ENCODE measurements at regions not wholly inside any gene's neighbourhood (a gene's known extent, or its start where the extent isn't known, plus 50 kb on each side); places are given as distances from the start of the nearest gene placed in this dataset.
"Not testable (repeated sequence)": the region's sequence is repeated elsewhere in the genome, so short reads cannot be mapped to it uniquely, and the experiment has no call there.

- peak; percentile 89 to 95 (median 93) for DNase-seq
These were observed 120.5 kb downstream of the PHETA1 start for GRCh38 chr12:111248236-111249017.

- no peak for DNase-seq
These were observed 121.7 kb downstream of the PHETA1 start for GRCh38 chr12:111247083-111247783.

- DNase-seq = no peak
These were observed 122.4 kb downstream of the PHETA1 start for GRCh38 chr12:111246477-111247011.

- DNase-seq = no peak
These were observed 123.0 kb downstream of the PHETA1 start for GRCh38 chr12:111245701-111246476.

- no peak for DNase-seq
These were observed 124.2 kb downstream of the PHETA1 start for GRCh38 chr12:111244673-111245072.

GRCh38 chr12:111242817-111243216 lies 126.1 kb downstream of the PHETA1 start:
- not testable (repeated sequence) for DNase-seq

- DNase-seq = peak in 3 of 4 experiments; percentile 28 to 38 (median 33)
These were observed 126.7 kb downstream of the PHETA1 start for GRCh38 chr12:111242184-111242583.

GRCh38 chr12:111240374-111240773 lies 128.5 kb downstream of the PHETA1 start:
- DNase-seq = no peak

- no peak for DNase-seq
These were observed 129.7 kb downstream of the PHETA1 start for GRCh38 chr12:111239235-111239634.

GRCh38 chr12:111238075-111238734 lies 130.7 kb downstream of the PHETA1 start:
- DNase-seq = no peak

- not testable (repeated sequence) for DNase-seq
These were observed 134.4 kb downstream of the PHETA1 start for GRCh38 chr12:111234491-111234890.

- peak; percentile 46 to 75 (median 56) for DNase-seq
These were observed 135.1 kb downstream of the PHETA1 start for GRCh38 chr12:111233786-111234185.

- no peak for DNase-seq
These were observed 138.2 kb downstream of the PHETA1 start for GRCh38 chr12:111230649-111231048.

- DNase-seq = no peak
These were observed 139.8 kb downstream of the PHETA1 start for GRCh38 chr12:111228916-111229666.

GRCh38 chr12:111227476-111228420 lies 141.1 kb downstream of the PHETA1 start:
- DNase-seq = peak in 2 of 4 experiments; percentile 17 to 18

- DNase-seq = no peak
These were observed 142.2 kb downstream of the PHETA1 start for GRCh38 chr12:111226680-111227079.

GRCh38 chr12:111225307-111225706 lies 143.6 kb downstream of the PHETA1 start:
- DNase-seq = no peak

- peak; percentile 26 to 67 (median 66) for DNase-seq
These were observed 144.5 kb downstream of the PHETA1 start for GRCh38 chr12:111224186-111225066.

- DNase-seq = peak; percentile 84 to 91 (median 88)
These were observed 146.4 kb downstream of the PHETA1 start for GRCh38 chr12:111222523-111222922.

All from suppressor macrophage (primary cell).